ENCODE measurements at regions not wholly inside any gene's neighbourhood (a gene's known extent, or its start where the extent isn't known, plus 50 kb on each side); places are given as distances from the start of the nearest gene placed in this dataset.

GRCh38 chr15:95865330-95865739 lies 465.2 kb upstream of the NR2F2 start:
- TF ChIP-seq CTCF (IDR thresholded peaks at IDR 0.05; ENCODE audit: extremely low read depth, insufficient read depth, missing control alignments): no peak
- DNase-seq (ENCODE audit: low spot score): no peak
- in situ Hi-C loops (cut with MboI; ENCODE audit: low pct_unique_long_range_greater_than_20kb, low sequenced_read_pairs, unreplicated experiment): no loop called here

GRCh38 chr15:95866711-95867440 lies 463.6 kb upstream of the NR2F2 start:
- no peak for TF ChIP-seq CTCF (IDR thresholded peaks at IDR 0.05; ENCODE audit: extremely low read depth, insufficient read depth, missing control alignments)
- no peak for DNase-seq (ENCODE audit: low spot score)
- in situ Hi-C loops (cut with MboI; ENCODE audit: low pct_unique_long_range_greater_than_20kb, low sequenced_read_pairs, unreplicated experiment): no loop called here

- TF ChIP-seq CTCF (IDR thresholded peaks at IDR 0.05; ENCODE audit: extremely low read depth, insufficient read depth, missing control alignments): no peak
- no peak for DNase-seq (ENCODE audit: low spot score)
- in situ Hi-C loops (cut with MboI; ENCODE audit: low pct_unique_long_range_greater_than_20kb, low sequenced_read_pairs, unreplicated experiment): no loop called here
These were observed 462.1 kb upstream of the NR2F2 start for GRCh38 chr15:95868450-95868849.

GRCh38 chr15:95868970-95869369 lies 461.5 kb upstream of the NR2F2 start:
- TF ChIP-seq CTCF (IDR thresholded peaks at IDR 0.05; ENCODE audit: extremely low read depth, insufficient read depth, missing control alignments): no peak
- in situ Hi-C loops (cut with MboI; ENCODE audit: low pct_unique_long_range_greater_than_20kb, low sequenced_read_pairs, unreplicated experiment): no loop called here
- no peak for DNase-seq (ENCODE audit: low spot score)

GRCh38 chr15:95869920-95870319 lies 460.6 kb upstream of the NR2F2 start:
- TF ChIP-seq CTCF (IDR thresholded peaks at IDR 0.05; ENCODE audit: extremely low read depth, insufficient read depth, missing control alignments): no peak
- in situ Hi-C loops (cut with MboI; ENCODE audit: low pct_unique_long_range_greater_than_20kb, low sequenced_read_pairs, unreplicated experiment): no loop called here
- no peak for DNase-seq (ENCODE audit: low spot score)

- in situ Hi-C loops (cut with MboI; ENCODE audit: low pct_unique_long_range_greater_than_20kb, low sequenced_read_pairs, unreplicated experiment): no loop called here
- no peak for TF ChIP-seq CTCF (IDR thresholded peaks at IDR 0.05; ENCODE audit: extremely low read depth, insufficient read depth, missing control alignments)
- no peak for DNase-seq (ENCODE audit: low spot score)
These were observed 458.1 kb upstream of the NR2F2 start for GRCh38 chr15:95872366-95872771.
